ENCODE measurements at regions not wholly inside any gene's neighbourhood (a gene's known extent, or its start where the extent isn't known, plus 50 kb on each side); places are given as distances from the start of the nearest gene placed in this dataset.

DNA sequence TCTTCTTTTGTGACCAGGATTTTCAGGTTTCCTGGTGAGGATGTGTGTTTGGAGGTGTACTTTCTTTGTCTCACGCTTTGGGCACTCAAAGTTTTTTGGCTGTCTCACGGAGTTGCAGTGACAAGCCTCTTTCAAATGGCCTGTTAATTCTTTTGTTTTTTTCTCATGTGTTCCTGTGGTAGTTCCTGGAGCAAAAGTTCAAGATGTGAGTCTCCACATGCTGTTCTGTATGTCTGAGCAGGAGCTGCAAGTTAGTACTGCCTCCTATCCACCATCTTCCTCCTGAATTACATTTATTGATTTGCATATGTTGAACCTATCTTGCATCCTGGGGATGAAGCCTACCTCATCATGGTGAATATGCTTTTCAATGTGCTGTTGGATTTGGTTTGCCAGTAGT, 118.5 kb downstream of the VSIG4 start:
- ATAC-seq (no peak), DNase-seq (no peak)
- H3K36me3 ChIP-seq (ENCODE audit: low read depth): no peaks in the 10 kb centered on the region
- no peaks in the 10 kb centered on the region for H3K4me1 ChIP-seq (ENCODE audit: low read depth)
- TF ChIP-seq, protein P1, sequence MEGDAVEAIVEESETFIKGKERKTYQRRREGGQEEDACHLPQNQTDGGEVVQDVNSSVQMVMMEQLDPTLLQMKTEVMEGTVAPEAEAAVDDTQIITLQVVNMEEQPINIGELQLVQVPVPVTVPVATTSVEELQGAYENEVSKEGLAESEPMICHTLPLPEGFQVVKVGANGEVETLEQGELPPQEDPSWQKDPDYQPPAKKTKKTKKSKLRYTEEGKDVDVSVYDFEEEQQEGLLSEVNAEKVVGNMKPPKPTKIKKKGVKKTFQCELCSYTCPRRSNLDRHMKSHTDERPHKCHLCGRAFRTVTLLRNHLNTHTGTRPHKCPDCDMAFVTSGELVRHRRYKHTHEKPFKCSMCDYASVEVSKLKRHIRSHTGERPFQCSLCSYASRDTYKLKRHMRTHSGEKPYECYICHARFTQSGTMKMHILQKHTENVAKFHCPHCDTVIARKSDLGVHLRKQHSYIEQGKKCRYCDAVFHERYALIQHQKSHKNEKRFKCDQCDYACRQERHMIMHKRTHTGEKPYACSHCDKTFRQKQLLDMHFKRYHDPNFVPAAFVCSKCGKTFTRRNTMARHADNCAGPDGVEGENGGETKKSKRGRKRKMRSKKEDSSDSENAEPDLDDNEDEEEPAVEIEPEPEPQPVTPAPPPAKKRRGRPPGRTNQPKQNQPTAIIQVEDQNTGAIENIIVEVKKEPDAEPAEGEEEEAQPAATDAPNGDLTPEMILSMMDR (IDR thresholded peaks at IDR 0.05): no peak
- intact Hi-C loops (cut with DNase I, micrococcal nuclease): no loop called here
- H3K9me3 ChIP-seq: no peaks in the 10 kb centered on the region
- no peak overlapping the region for H3K4me3 ChIP-seq

DNA sequence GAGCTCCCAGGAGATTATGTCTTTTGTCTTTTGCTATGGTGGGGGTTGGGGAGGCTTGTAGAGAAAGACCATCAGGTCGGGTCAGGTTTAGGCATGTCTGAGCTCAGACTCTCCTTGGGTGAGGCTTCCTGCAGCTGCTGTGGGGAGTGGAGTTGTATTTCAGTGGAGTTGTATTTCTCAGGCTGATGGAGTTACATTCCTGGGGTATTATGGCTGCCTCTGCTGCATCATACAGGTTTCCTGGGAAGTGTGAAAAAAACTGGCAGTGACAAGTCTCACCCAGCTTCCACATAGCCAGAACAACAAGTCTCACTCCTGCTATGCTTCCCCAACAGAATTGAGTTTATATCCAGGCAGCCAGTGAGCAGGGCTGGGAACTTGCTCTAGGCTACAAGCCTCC, 119.3 kb downstream of the VSIG4 start:
- H3K36me3 ChIP-seq (ENCODE audit: low read depth): no peaks in the 10 kb centered on the region
- H3K4me3 ChIP-seq: no peak overlapping the region
- no peaks in the 10 kb centered on the region for H3K4me1 ChIP-seq (ENCODE audit: low read depth)
- ATAC-seq (no peak), DNase-seq (no peak)
- H3K9me3 ChIP-seq: no peaks in the 10 kb centered on the region
- TF ChIP-seq, protein P1 (IDR thresholded peaks at IDR 0.05): no peak
- intact Hi-C loops (cut with DNase I, micrococcal nuclease): no loop called here

DNA sequence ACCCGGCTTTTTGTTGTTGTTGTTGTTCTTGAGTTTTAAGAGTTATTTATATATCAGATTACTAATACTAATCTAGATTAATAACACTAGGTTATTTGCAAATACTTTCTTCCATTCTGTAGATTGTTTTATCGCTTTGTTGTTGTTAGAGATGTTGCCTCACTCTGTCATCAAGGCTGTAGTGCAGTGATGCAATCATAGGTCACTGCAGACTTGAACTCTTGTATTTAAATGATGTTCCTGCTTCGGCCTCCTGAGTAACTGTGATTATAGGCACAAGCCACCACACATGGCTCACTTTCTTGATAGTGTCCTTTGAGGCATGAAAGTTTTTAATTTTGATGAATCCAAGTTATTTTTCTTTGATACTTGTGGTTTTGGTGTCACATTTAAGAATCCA, 129.0 kb downstream of the VSIG4 start:
- ATAC-seq: no peak
- no peak for DNase-seq
- no peaks in the 10 kb centered on the region for H3K36me3 ChIP-seq (ENCODE audit: low read depth)
- TF ChIP-seq, protein P1 (IDR thresholded peaks at IDR 0.05): no peak
- H3K4me1 ChIP-seq (ENCODE audit: low read depth): no peaks in the 10 kb centered on the region
- no peaks in the 10 kb centered on the region for H3K9me3 ChIP-seq
- H3K4me3 ChIP-seq: no peak overlapping the region
- intact Hi-C loops (cut with DNase I, micrococcal nuclease): no loop called here

DNA sequence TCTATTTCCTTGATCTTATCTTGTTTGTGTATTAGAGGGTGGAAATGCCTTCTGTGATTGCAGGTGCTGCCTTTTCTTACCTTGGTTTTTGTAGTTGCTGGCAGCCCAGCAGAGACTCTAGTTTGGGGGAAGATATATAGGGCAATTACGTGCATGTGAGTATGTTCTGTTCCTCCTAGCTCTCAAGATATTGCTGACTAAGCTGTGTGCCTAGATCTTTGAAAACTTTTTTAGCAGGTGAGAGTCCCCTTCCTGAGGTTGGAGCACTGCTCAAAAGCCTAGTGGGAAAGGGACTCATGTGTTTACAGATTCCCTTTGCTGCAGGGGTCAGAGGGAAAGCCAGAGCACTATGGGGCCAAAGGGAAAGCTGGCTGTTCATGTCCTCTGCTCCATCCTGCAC, 136.1 kb downstream of the VSIG4 start:
- no peaks in the 10 kb centered on the region for H3K4me1 ChIP-seq (ENCODE audit: low read depth)
- ATAC-seq (no peak), DNase-seq (no peak)
- no peaks in the 10 kb centered on the region for H3K9me3 ChIP-seq
- no peak overlapping the region for H3K4me3 ChIP-seq
- intact Hi-C loops (cut with DNase I, micrococcal nuclease): no loop called here
- H3K36me3 ChIP-seq (ENCODE audit: low read depth): no peaks in the 10 kb centered on the region
- TF ChIP-seq, protein P1 (IDR thresholded peaks at IDR 0.05): no peak

DNA sequence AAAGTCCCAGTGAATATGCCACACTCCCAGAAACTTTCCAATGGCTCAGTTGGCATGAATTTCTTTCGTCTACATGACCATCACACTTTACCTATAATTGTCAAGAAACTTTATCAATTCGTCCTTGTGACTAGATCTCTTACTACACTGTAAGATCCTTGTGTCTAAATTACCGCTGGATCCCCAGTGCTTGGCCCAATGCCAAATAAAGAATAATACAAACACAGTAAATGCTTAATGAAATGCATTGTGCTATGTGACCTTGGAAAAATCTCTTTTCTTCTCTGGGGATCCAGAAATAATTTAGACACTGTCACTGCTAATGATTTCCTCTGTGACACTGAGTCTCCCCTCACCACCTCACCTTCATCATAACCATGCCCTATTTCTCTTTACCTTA, 137.9 kb downstream of the VSIG4 start:
- DNase-seq (no peak), ATAC-seq (no peak)
- no peaks in the 10 kb centered on the region for H3K4me1 ChIP-seq (ENCODE audit: low read depth)
- TF ChIP-seq, protein P1 (IDR thresholded peaks at IDR 0.05): no peak
- H3K4me3 ChIP-seq: no peak overlapping the region
- no peaks in the 10 kb centered on the region for H3K9me3 ChIP-seq
- intact Hi-C loops (cut with DNase I, micrococcal nuclease): no loop called here
- no peaks in the 10 kb centered on the region for H3K36me3 ChIP-seq (ENCODE audit: low read depth)
